Activated B cell treated with CpG ODN at 0.5 μM for 24 hours (primary cell): ENCODE measurements at regions not wholly inside any gene's neighbourhood (a gene's known extent, or its start where the extent isn't known, plus 50 kb on each side); places are given as distances from the start of the nearest gene placed in this dataset.

Source experiments
- ATAC-seq: fragments of 200-7000 bp; cut with Tn5 transposase; one replicate; pipeline ENCODE4 v1.10.0; 2021; ENCODE audit warnings: low read depth, mild to moderate bottlenecking, moderate library complexity
- CTCF ChIA-PET: fragments of 350-600 bp; sonication (Branson Sonifier 250); formaldehyde crosslinking; loops from one replicate; lab custom pipeline; 2021; ENCODE audit warnings: antibody characterized with exemption; lab: Charles Lee
- POLR2A ChIA-PET: fragments of 350-600 bp; sonication (Branson Sonifier 250); formaldehyde crosslinking; loops from one replicate; lab custom pipeline; 2021; ENCODE audit warnings: antibody characterized with exemption; lab: Charles Lee
- DNase-seq: peaks from one replicate; pipeline ENCODE4 v3.0.0; 2022
- H3K27ac Mint-ChIP-seq: one replicate; pipeline ENCODE4 v1.8.0; 2020; ENCODE audit warnings: mixed read lengths
- H3K27me3 Mint-ChIP-seq: one replicate; pipeline ENCODE4 v1.8.0; 2021; ENCODE audit warnings: mixed read lengths
- H3K36me3 Mint-ChIP-seq: one replicate; pipeline ENCODE4 v1.8.0; 2021; ENCODE audit warnings: low read depth, mixed read lengths
- H3K4me1 Mint-ChIP-seq: one replicate; pipeline ENCODE4 v1.8.0; 2021; ENCODE audit warnings: mixed read lengths
- H3K4me3 Mint-ChIP-seq: one replicate; pipeline ENCODE4 v1.8.0; 2020; ENCODE audit warnings: mild to moderate bottlenecking, mixed read lengths
- H3K9me3 Mint-ChIP-seq: one replicate; pipeline ENCODE4 v1.8.0; 2020; ENCODE audit warnings: mixed read lengths
- CTCF ChIP-seq: fragments of 200-600 bp; IDR thresholded peaks from one replicate; pipeline ENCODE4 v1.8.0; 2022; ENCODE audit warnings: antibody characterized with exemption, mild to moderate bottlenecking
- intact Hi-C: fragments of 100-400 bp; cut with micrococcal nuclease; formaldehyde crosslinking; loops from one replicate; pipeline ENCODE4 v1.15.1; 2024

GRCh38 chr2:40548521-40548920 is 96.6 kb upstream of the SLC8A1 start:
- DNase-seq = no peak
- no peak overlapping the region for H3K4me3 Mint-ChIP-seq
- intact Hi-C loops = no loop called here
- CTCF ChIA-PET = no interaction called here
- POLR2A ChIA-PET = no interaction called here
- no peak for TF ChIP-seq CTCF
- no peaks in the 10 kb centered on the region for H3K4me1 Mint-ChIP-seq
- ATAC-seq = no peak
- H3K27me3 Mint-ChIP-seq = peaks cover 4% of the 10 kb centered on the region
- no peaks in the 10 kb centered on the region for H3K36me3 Mint-ChIP-seq
- H3K9me3 Mint-ChIP-seq = no peaks in the 10 kb centered on the region
- no peak overlapping the region for H3K27ac Mint-ChIP-seq

GRCh38 chr2:40550085-40550484 is 98.2 kb upstream of the SLC8A1 start:
- no peak overlapping the region for H3K27ac Mint-ChIP-seq
- H3K4me3 Mint-ChIP-seq = no peak overlapping the region
- no peaks in the 10 kb centered on the region for H3K36me3 Mint-ChIP-seq
- intact Hi-C loops = loop anchor here (10.0 kb wide), 1 partner anchor 1235 kb away; no protein-coding TSS in a partner anchor
- DNase-seq = no peak
- no peaks in the 10 kb centered on the region for H3K4me1 Mint-ChIP-seq
- ATAC-seq = no peak
- no peak for TF ChIP-seq CTCF
- ChIA-PET POLR2A (no interaction called here), CTCF (no interaction called here)
- H3K27me3 Mint-ChIP-seq = peaks cover 4% of the 10 kb centered on the region
- no peaks in the 10 kb centered on the region for H3K9me3 Mint-ChIP-seq

- no peaks in the 10 kb centered on the region for H3K36me3 Mint-ChIP-seq
- no peaks in the 10 kb centered on the region for H3K4me1 Mint-ChIP-seq
- ChIA-PET POLR2A (no interaction called here), CTCF (no interaction called here)
- no peak overlapping the region for H3K4me3 Mint-ChIP-seq
- no peak for DNase-seq
- no peak for TF ChIP-seq CTCF
- no peaks in the 10 kb centered on the region for H3K9me3 Mint-ChIP-seq
- peaks cover 4% of the 10 kb centered on the region for H3K27me3 Mint-ChIP-seq
- no peak for ATAC-seq
- intact Hi-C loops = loop anchor here (10.0 kb wide), 1 partner anchor 1234 kb away; no protein-coding TSS in a partner anchor
- no peak overlapping the region for H3K27ac Mint-ChIP-seq
Observed at GRCh38 chr2:40551081-40551480, 99.2 kb upstream of the SLC8A1 start.

- CTCF ChIA-PET = interaction anchor here (0.6 to 6.9 kb wide), 7 partner anchors 105 to 1921 kb away, joined by 3 to 54 read pairs (median 3); no protein-coding TSS in a partner anchor
- H3K27me3 Mint-ChIP-seq = peaks cover 4% of the 10 kb centered on the region
Observed at GRCh38 chr2:40554665-40555294, 102.9 kb upstream of the SLC8A1 start.

More at GRCh38 chr2:40554665-40555294, 102.9 kb upstream of the SLC8A1 start:
- no peaks in the 10 kb centered on the region for H3K9me3 Mint-ChIP-seq
- no peaks in the 10 kb centered on the region for H3K4me1 Mint-ChIP-seq
- no peaks in the 10 kb centered on the region for H3K36me3 Mint-ChIP-seq
- no peak overlapping the region for H3K27ac Mint-ChIP-seq
- peak; percentile 53 for TF ChIP-seq CTCF
- POLR2A ChIA-PET = no interaction called here
- DNase-seq = no peak
- peak; percentile 50 for ATAC-seq
- no peak overlapping the region for H3K4me3 Mint-ChIP-seq
- intact Hi-C loops = loop anchor here (1.0 to 10.0 kb wide), 4 partner anchors 106 to 1230 kb away; no protein-coding TSS in a partner anchor
